ENCODE measurements at regions not wholly inside any gene's neighbourhood (a gene's known extent, or its start where the extent isn't known, plus 50 kb on each side); places are given as distances from the start of the nearest gene placed in this dataset.

- Histone ChIP-seq H3K27me3 (no peaks in the 10 kb centered on the region), H3K27ac (peak overlapping the region in 3 of 4 donors; percentile 41 to 53 (median 45)), H3K36me3 (no peaks in the 10 kb centered on the region), H3K4me1 (peaks cover 4 to 40% (median 16%) of the 10 kb centered on the region in 3 donors), H3K9me3 (no peaks in the 10 kb centered on the region), H3K4me3 (no peak overlapping the region)
- whole genome bisulfite sequencing, 2 donors (ENCODE audit: low coverage in 1 of 2): 17 to 21% methylated on average over 2 of the region's 2 CpGs
- ATAC-seq: no peak
- TF ChIP-seq POLR2A (IDR thresholded peaks at IDR 0.05) (no peak), POLR2AphosphoS5 (IDR thresholded peaks at IDR 0.05) (no peak), CTCF (IDR thresholded peaks at IDR 0.05) (no peak), EP300 (IDR thresholded peaks at IDR 0.05) (no peak)
These were observed 493.5 kb upstream of the RGS6 start for GRCh38 chr14:71438684-71439083.

DNA sequence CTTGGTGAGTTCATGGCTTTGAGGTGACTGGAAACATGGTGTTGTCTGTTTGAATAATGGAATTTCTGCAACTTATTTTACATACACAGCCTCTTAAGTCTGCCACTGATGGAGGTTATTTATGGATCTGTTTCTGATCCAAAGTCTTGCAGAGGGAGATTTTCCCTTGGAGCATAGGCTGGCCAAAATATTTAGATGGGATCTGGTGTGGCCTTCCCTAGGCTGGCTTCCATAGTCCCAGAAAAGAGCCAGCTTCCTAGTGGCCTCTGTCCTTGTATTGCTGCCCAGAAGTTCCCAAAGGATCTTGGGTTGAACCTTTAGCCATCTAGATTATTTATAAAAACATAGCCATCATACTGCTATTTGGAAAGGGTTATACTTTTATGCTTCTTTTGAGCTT lies 491.1 kb upstream of the RGS6 start:
- Histone ChIP-seq H3K27ac (peak overlapping the region in 1 of 4 donors; percentile 53), H3K27me3 (no peaks in the 10 kb centered on the region), H3K36me3 (no peaks in the 10 kb centered on the region), H3K9me3 (no peaks in the 10 kb centered on the region), H3K4me3 (no peak overlapping the region), H3K4me1 (peaks cover 7 to 59% (median 25%) of the 10 kb centered on the region in 3 donors)
- no peak for TF ChIP-seq POLR2AphosphoS5 (IDR thresholded peaks at IDR 0.05)
- TF ChIP-seq CTCF (IDR thresholded peaks at IDR 0.05): no peak
- no peak for TF ChIP-seq EP300 (IDR thresholded peaks at IDR 0.05)
- no peak for TF ChIP-seq POLR2A (IDR thresholded peaks at IDR 0.05)
- ATAC-seq: no peak

GRCh38 chr14:71444030-71444822 lies 488.0 kb upstream of the RGS6 start:
- Histone ChIP-seq H3K27me3 (no peaks in the 10 kb centered on the region), H3K36me3 (no peaks in the 10 kb centered on the region), H3K9me3 (no peaks in the 10 kb centered on the region), H3K4me1 (peaks cover 3 to 53% (median 18%) of the 10 kb centered on the region in 3 donors), H3K27ac (peak overlapping the region in 1 of 4 donors; percentile 29), H3K4me3 (no peak overlapping the region)
- ATAC-seq: no peak
- TF ChIP-seq POLR2AphosphoS5 (IDR thresholded peaks at IDR 0.05) (no peak), CTCF (IDR thresholded peaks at IDR 0.05) (no peak), EP300 (IDR thresholded peaks at IDR 0.05) (no peak), POLR2A (IDR thresholded peaks at IDR 0.05) (no peak)
- WGBS, 2 donors (ENCODE audit: low coverage in 1 of 2): 90 to 98% methylated on average over 8 of the region's 8 CpGs

GRCh38 chr14:71448431-71449315 lies 483.6 kb upstream of the RGS6 start:
- Histone ChIP-seq H3K4me3 (no peak overlapping the region), H3K27ac (no peak overlapping the region), H3K27me3 (no peaks in the 10 kb centered on the region), H3K4me1 (peaks cover 3 to 29% (median 10%) of the 10 kb centered on the region in 3 donors), H3K9me3 (no peaks in the 10 kb centered on the region), H3K36me3 (no peaks in the 10 kb centered on the region)
- WGBS, 2 donors (ENCODE audit: low coverage in 1 of 2): 88 to 91% methylated on average over 2 of the region's 2 CpGs
- TF ChIP-seq EP300 (IDR thresholded peaks at IDR 0.05) (no peak), POLR2AphosphoS5 (IDR thresholded peaks at IDR 0.05) (no peak), CTCF (IDR thresholded peaks at IDR 0.05) (no peak), POLR2A (IDR thresholded peaks at IDR 0.05) (no peak)
- no peak for ATAC-seq
